ENCODE measurements at regions not wholly inside any gene's neighbourhood (a gene's known extent, or its start where the extent isn't known, plus 50 kb on each side); places are given as distances from the start of the nearest gene placed in this dataset.
A peak's percentile ranks its signal among the peaks of the same experiment; 100 is the strongest.

DNA sequence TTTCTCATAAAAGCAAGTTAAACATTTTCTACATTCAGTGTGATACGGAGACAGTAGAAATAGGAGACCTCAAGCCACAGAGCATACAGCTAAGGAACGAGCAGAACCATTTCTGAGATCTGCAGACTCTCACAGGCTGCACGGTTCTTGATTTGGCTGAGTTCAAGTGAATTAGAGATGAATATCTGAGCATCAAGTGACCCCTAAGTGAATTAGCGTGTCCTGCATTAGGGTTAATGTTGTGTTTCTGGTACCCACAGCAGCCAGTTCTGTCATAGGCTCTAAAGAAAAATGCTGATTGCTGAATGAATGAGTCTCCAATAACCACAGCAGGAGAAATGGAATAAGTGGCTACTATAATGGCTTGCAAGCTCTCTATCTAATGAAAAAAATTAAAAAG is 265.9 kb upstream of the SYT4 start:
- DNase-seq (no peak), ATAC-seq (no peak)
- intact Hi-C loops (cut with micrococcal nuclease), result no loop called here

DNA sequence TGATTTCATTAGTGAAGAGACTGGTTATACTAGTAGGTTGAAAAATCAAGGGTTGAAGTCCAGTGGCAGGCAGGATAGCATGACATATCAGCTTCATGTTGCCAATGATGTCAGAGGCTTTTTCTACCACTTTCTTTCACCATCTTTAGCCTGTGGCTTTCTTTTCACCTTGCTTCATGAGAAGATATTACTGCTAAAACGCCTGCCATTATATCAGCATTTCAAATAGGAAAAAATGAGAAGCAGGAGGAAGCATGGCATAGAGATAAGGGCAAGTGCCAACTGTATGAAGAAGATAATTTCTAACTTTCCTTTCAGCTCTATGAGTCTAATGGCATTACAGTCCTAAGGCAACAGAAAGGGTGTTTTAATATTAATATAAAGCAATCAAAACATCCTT is 270.2 kb upstream of the SYT4 start:
- ATAC-seq (no peak), DNase-seq (no peak)
- intact Hi-C loops (cut with micrococcal nuclease), result no loop called here

DNA sequence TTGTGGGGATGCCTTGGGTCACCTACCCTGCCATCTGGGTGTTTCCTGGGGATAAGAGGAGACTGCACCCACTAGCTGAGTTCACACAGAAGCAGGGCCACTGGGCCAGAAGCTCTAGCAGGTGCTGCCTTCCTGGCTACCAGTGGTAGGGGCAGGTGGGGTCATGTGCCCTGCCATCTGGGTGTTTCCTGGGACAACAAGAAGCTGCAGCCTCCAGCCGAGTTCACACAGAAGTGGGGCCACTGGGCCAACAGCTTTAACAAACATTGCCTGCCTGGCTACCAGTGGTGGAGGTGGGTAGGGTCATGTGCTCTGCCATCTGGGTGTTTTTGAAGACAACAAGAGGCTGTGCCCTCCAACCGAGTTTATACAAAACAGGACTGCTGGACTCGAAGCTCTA is 282.2 kb upstream of the SYT4 start:
- intact Hi-C loops (cut with micrococcal nuclease), result no loop called here
- ATAC-seq (no peak), DNase-seq (no peak)

DNA sequence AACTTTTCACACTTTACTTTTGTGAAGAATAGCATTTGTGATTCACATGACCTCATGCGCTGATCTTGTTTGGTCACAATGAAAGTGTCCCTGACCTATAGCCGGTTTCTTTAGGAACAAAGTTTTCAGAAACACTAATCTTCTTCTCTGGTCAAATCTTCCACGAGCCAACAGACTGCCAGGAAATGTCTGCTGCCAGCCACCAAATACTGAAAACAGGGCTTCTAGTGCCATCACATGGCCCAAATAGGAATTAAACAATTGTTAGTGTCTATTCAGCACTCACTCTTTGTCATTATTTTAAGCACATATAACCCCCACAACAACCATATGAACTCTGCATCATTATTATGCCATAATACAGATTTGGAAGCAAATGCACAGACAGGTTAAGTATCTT is 286.5 kb upstream of the SYT4 start:
- ATAC-seq (peak; percentile 54), DNase-seq (no peak)
- intact Hi-C loops (cut with micrococcal nuclease), result no loop called here

DNA sequence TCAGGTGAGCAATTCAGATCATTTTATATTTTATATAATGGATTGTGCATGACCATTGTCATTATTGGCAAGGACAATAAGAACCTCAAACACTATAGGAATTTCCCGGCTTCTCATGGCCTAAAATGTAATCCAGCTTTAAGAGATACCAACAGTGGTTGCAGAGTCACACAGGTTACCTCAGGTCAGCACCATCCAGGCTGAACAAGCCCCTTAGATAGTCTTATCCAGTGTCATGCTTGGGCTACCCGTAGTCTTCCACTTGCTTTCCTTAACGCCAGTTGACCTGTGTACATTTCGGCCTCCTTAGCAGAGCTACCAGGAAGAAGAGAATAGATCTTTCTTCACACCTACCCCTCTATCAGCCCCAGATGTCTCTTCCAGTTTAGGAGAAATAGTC is 293.3 kb upstream of the SYT4 start:
- DNase-seq, result no peak
- no peak for ATAC-seq
- intact Hi-C loops (cut with micrococcal nuclease), result no loop called here

DNA sequence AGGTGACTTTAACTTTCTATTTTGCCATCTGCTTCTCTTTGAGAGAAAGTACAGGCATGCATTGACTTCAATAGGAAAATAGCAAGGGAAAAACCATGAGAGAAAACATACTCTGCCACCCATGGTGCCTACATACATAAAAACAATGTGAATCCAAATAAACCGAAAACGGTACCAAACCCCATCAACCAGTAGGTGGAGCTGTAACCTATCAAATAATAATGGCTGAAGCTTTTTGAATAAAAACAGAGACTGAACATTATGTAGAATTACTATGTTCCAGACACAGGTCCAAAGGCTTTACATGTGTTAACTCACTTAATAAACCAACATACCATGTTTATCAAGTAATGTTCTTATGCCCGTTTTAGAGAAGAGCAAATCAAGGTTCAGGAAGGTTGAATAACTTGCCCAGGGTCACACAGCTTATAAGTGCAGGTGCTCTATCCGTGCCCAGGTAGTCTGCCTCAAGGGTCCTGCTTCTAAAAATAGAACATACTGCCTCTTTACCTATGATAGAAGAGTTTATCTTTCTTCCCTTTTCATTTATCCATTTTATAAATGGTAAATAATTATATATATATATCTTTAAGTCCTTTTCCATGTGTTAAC is 293.9 kb upstream of the SYT4 start:
- DNase-seq, result no peak
- intact Hi-C loops (cut with micrococcal nuclease), result no loop called here
- ATAC-seq, result no peak

DNA sequence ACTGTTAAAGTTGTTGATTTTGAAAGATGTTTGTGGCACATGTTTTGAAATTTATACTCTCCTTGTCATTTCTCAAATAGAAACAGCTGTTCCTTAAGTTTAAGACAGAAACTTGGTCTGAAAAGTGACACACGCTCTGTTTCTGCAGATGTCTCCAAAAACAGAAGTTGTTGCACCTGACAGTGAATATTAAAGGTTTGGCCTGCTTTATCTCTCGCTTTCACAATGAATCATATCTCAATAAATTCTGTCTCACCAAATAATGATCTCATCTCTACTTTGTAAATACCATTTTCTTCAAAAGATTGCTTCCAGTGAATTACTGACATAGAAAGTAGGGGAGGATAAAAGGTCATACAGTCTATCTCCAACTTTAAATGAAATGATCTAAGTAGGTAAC is 294.9 kb upstream of the SYT4 start:
- ATAC-seq, result no peak
- intact Hi-C loops (cut with micrococcal nuclease), result no loop called here
- no peak for DNase-seq

DNA sequence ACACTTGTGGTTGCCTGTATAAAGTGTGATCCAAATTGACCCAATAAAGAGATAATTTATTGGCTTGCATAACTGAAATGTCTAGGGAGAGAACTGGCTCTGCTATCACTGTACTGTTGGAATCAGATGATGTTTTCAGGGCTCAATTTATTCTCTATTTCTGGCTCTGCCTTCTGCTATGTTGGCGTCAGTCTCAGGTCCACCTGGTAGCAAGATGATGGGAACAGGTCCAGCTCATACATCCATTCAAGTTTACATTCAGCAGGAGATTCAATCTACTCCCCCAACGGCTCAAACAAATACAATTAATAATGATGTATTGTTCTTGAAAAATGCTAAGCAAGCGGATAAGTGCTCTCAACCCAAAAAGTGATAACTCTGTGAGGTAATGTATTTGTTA is 297.7 kb upstream of the SYT4 start:
- intact Hi-C loops (cut with micrococcal nuclease), result no loop called here
- ATAC-seq (no peak), DNase-seq (no peak)

DNA sequence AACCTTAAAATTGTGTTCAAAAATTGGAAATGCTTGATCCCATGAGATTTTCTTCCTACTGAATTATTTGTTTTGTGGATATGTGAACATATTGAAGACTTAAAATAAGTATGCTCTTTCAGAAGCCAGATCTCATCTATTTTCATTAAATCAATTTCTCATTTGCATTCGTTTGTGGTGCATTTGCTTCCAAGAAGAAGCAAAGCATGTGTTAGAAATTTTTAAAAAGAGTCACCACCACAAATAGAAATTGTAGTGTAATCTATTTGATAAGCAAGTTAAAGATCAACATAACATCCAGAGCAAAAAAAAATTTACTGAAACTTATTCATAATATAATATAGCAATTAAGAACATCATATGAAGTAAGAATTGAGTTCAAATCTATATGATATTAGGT is 300.9 kb upstream of the SYT4 start:
- intact Hi-C loops (cut with micrococcal nuclease), result no loop called here
- ATAC-seq (no peak), DNase-seq (no peak)

DNA sequence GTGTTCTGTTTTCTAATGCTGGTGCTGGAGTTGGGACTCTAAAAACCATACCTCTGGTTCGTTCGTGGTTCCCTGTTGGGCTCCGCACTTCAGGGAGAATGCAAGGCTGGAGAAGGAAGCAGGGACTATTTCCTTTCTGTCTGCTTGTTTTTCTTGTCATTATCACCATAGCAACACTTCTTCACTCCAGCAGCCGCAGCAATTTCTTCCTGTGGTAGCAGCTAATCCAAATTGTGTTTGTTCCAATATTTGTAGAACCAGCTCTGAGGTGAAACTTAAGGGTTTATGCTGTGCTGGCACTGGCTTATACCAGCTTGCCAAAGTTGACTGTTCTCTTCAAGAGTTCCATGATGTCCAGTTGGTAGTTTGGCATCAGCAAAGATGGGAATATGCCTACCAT is 301.4 kb upstream of the SYT4 start:
- no peak for ATAC-seq
- intact Hi-C loops (cut with micrococcal nuclease), result no loop called here
- DNase-seq, result no peak

DNA sequence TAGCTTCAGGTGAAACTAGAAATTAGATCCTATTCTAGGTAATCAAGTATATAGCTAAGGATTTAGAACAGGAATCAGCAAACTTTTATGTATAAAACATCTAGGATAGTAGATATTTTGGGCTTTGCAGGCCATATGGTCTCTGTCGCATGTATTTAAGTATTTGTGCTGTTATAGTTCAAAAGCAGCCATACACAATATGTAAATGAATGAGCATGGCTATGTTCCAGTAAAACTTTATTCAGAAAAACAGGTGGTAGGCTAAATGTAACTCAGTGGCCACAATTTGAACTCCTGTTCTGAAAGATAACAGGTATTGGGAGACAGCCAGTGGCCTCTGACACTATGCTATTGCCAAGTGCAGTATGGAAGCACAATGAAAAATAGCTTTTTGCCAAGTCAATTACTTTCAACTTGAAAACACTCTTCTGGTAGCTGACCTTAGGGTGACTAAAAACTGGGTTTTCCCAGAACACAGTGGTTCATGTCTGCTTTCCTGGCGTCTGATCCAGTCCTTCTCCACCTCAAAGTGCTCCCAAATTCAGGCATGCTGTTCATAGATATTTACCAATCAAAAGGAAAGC is 304.7 kb upstream of the SYT4 start:
- no peak for DNase-seq

DNA sequence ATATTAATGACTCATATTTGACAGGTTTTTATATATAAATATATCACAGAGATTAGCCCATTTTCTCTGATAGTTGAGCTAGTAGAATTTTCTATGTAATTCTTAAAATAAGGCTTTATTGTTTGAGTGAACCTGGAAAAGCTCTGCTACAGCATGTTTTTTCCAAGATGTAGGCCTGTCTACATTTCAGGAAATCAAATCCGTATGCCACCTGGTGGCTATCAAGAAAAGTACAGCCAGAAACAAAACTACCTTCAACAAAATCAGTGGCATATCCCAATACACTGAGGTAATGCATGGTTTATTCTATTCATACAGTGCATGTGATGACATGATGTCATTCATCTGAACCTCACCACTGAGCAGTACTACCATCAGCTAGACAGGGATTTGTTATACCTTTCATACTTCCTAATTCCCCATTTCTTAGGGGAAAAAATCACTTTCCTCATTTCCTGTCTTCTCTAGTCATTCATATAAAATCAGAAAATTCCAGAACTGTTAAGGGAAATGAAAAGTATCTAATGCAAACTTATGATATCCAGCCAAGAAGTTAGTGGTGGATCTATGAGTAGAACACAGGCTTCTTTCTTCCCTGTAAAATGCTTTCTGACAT is 310.4 kb upstream of the SYT4 start:
- intact Hi-C loops (cut with micrococcal nuclease), result no loop called here
- ATAC-seq (peak; percentile 48), DNase-seq (no peak)

More for the DNA sequence above, 304.7 kb upstream of the SYT4 start:
- intact Hi-C loops (cut with micrococcal nuclease), result no loop called here
- no peak for ATAC-seq

DNA sequence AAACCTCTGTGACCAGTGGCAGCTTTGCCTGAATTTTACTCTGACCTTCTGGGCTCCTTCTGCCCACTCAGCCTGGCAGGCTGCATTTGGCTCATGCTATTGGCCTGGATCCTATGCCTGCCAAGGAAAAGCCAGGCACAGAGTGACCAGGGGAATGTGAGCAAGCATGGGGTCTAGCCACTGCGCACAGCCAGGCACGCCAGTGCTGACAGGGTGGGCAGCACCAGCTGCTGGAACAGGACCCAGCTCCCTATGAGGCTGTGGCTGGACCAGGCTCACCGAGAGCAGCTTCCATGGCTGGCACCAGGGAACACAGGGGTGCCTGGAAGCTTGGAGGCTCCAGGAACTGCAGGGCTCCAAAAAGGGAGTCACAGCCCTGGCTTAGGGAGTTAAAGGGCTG is 311.5 kb upstream of the SYT4 start:
- peak; percentile 77 for ATAC-seq
- DNase-seq, result peak; percentile 28
- intact Hi-C loops (cut with micrococcal nuclease), result no loop called here

DNA sequence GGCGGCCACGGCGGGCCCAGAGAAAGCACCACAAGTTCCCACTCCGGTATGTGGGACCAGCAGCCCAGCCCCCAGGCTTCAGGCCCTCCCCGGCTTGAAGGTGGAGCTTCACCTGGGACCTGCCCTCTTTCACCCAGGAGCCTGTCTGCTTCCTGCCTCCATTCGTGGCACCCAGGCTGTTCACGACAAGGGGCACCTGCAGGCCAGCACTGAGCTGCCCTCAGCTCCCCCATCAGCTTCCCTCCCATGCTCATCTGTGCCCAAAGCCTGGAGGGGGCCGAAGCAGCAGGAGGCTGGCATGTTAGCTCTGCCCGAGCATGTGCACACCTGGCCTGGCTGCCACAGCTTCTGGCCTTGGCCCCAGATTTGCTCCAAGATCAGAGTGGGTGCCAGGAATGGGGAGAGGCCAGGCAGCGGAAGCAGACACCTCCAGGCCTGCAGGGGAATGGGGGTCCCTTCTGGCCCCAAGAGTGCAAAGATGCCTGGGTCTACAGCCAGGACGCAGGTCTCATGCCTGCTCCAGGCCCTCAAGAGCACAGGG is 312.4 kb upstream of the SYT4 start:
- ATAC-seq, result no peak
- peak; percentile 18 for DNase-seq
- intact Hi-C loops (cut with micrococcal nuclease), result no loop called here

DNA sequence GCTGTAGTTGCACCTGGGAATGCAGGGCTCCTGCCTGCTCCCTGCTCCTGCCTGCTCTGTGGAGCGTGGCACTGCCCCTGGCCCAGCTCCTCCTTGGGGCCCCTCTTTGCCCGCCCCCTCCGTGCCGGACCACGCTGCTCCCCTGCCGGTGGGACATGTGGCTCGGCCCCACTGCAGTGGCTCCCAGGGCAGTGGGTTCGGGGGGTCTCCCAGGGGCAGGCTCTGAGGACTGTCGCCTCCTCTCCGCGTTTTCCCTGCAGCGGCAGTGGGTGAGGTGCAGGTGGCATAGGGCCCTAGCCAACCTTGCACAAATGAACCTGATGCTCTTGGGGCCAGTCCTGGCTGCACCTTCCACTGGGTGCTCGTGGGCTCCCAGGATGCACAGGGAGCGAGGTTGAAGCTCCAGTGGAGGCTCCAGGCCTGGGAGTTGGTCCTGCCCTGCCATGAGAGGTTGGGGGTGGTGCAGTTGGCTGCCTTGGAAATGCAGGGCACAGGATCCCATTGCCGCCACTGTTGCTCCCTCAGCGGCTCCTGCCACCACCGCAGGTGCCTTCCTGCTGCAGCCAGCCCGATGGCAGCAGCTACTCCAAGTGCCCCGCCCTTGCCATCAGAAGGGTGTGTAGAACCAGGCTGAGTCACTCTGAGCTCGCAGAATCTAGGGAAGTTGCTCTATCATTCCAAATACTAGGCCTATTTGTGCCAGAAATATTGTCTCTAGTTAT is 313.1 kb upstream of the SYT4 start:
- peak; percentile 11 for DNase-seq
- intact Hi-C loops (cut with micrococcal nuclease), result no loop called here
- ATAC-seq, result no peak

DNA sequence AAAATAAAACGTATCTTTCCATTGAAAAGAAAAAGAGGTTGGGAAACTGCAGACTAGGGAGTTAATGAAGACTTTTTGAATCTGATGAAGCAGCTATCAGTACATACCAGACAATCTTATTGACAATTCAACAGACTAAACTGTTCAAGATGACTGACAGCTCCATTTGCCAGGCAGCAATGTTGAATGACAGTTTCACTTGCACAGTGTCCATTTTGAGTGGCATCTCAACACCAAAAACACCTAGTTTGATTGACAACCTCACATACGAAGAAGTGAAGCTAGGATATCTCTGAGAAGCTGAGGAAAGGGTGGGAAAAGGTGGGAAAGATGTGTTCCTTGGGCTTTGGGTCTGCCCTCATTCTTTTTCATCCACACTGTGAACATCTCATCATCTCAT is 315.0 kb upstream of the SYT4 start:
- intact Hi-C loops (cut with micrococcal nuclease), result no loop called here
- ATAC-seq (no peak), DNase-seq (no peak)

DNA sequence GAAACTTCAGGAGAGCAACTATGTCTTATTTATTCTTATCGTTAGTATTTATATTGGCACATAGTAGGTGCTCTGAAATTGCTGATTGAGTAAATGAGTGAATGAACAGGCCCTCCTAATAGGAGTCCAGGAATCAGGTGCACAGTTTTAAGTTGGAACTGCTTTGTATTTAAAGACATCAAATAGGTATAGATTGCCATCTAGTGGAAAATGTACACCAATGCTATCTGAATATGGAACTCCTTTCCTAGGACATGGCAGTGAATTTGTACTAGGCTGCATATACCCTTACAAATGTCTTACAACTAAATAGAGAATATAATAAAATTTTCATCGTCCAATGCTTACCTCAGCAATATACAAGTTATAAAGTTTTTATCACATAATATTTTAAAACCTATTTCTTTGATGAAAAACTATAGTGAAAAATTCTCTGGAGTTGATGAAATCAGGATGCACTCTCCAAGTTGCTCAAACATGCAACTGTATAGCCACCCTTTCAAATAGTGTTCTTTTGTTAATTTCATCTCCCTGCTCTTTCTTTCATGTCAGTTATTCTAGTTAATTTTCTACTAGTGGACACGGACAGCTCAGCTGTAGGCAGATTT is 318.9 kb upstream of the SYT4 start:
- peak; percentile 36 for ATAC-seq
- intact Hi-C loops (cut with micrococcal nuclease), result no loop called here
- no peak for DNase-seq

DNA sequence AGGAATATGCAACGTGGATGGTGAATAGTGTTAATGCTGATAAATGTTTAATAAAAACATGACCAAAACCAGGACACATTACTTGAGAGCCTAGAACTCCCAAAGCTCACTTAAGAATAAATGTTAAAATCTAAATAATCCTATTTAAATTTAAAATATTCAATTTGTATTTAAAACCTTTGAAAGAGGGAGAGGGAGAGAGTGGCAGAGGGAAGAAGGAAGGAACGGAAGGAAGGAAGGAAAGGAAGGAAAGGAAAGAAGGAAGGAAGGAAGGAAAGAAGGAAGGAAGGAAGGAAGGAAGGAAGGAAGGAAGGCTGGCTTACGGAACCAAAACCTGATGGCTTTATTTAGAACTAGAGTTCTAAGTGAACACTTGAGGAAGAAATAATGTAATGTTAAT is 324.1 kb upstream of the SYT4 start:
- ATAC-seq, result no peak
- intact Hi-C loops (cut with micrococcal nuclease), result no loop called here
- DNase-seq, result no peak

DNA sequence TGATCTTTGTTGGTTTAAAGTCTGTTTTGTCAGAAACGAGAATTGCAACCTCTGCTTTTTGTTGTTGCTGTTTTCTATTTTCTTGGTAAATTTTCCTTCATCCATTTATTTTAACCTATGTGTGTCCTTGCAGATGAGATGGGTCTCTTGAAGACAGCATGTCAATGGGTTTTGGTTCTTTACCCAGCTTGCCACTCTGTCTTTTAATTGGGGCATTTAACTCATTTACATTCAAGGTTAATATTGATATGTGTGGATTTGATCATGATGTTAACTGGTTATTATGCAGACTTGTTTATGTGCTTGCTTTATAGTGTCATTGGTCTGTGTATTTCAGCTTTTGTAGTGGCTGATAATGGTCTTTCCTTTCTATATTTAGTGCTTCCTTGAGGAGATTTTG is 327.9 kb upstream of the SYT4 start:
- DNase-seq (no peak), ATAC-seq (no peak)
- intact Hi-C loops (cut with micrococcal nuclease), result no loop called here

DNA sequence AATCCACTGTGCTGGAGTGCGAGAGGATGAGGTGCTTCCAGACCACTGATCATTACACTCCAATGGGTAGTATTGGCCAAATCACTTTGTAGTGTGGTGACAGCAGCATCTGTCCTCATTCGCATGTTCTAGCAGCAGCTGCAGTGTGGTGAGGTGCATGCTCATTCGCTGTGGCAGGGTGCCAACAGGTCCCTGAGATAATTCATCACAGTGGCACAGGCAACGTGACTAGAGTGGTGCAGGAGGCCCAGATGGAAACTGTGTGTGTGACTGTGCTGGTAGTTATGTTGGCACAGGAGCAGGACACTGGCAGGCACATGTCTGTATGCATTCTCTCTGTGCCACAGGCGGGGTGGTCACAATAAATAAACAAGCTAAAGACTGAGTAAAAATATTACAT is 329.5 kb upstream of the SYT4 start:
- DNase-seq, result no peak
- intact Hi-C loops (cut with micrococcal nuclease), result no loop called here
- ATAC-seq, result no peak
